Neural progenitor cell (in vitro differentiated cells): ENCODE measurements at regions not wholly inside any gene's neighbourhood (a gene's known extent, or its start where the extent isn't known, plus 50 kb on each side); places are given as distances from the start of the nearest gene placed in this dataset.

Source experiments
- EZH2 ChIP-seq: fragments of 200-600 bp; sonication (generic); IDR thresholded peaks from 2 replicates; pipeline ENCODE4 v1.6.1; 2017; ENCODE audit warnings: antibody characterized with exemption, mild to moderate bottlenecking, moderate library complexity
- EZH2phosphoT487 ChIP-seq: fragments of 200-600 bp; sonication (generic); IDR thresholded peaks from 2 replicates; pipeline ENCODE4 v1.6.1; 2017; ENCODE audit warnings: antibody characterized with exemption
- TF ChIP-seq, protein P1 (sequence below): fragments of 200-600 bp; sonication (generic); IDR thresholded peaks from 2 replicates; pipeline ENCODE4 v1.5.1; 2017; ENCODE audit warnings: antibody characterized with exemption, mild to moderate bottlenecking

DNA sequence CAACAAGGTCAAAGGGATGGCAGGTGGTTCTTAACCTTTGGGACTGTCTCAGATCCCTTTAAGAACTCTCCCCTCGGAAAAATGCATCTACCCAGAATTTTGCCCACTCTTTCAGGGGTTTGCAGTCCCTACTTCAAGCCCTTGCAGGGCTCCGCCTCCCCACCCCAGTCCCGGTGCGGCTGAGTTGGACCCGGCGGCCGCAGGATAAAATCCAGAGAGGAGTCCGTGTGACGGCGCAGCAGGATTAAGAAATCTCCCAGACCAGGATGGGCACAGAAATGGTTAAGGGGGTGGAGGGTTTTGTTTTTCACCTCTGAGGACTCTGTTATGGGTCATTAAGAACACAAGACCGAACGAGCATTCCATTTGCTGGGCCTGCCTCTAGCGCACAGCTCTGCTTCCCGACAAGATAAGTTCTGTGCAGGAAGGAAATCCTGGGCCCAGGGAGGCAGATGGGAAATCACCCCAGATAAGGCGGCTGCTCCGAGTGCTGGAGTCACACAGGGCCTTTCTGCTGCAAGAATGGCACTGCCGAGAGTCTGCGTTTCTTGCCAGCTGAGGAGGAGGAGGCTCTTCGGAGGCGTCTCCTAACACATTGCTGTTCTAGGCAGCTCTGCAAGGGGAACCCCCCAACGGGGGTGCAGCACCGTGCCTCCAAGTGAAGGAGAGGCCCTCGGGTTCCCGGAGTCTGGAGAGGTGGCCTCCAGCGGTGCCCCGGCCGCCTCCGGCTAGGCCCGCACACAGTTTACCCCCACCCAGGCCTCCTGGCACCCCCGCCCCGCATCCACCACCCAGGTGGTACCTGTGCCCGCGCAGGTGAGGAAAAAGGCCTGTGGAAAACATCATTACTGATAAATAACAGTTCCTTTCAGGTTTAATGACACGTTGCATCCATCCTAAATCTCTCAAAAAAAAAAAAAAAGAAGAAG lies 277.6 kb downstream of the BCOR start:
- TF ChIP-seq, protein P1, sequence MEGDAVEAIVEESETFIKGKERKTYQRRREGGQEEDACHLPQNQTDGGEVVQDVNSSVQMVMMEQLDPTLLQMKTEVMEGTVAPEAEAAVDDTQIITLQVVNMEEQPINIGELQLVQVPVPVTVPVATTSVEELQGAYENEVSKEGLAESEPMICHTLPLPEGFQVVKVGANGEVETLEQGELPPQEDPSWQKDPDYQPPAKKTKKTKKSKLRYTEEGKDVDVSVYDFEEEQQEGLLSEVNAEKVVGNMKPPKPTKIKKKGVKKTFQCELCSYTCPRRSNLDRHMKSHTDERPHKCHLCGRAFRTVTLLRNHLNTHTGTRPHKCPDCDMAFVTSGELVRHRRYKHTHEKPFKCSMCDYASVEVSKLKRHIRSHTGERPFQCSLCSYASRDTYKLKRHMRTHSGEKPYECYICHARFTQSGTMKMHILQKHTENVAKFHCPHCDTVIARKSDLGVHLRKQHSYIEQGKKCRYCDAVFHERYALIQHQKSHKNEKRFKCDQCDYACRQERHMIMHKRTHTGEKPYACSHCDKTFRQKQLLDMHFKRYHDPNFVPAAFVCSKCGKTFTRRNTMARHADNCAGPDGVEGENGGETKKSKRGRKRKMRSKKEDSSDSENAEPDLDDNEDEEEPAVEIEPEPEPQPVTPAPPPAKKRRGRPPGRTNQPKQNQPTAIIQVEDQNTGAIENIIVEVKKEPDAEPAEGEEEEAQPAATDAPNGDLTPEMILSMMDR, result no peak
- no peak for TF ChIP-seq EZH2
- TF ChIP-seq EZH2phosphoT487, result no peak
